Endothelial cell of umbilical vein (primary cell): ENCODE measurements at regions not wholly inside any gene's neighbourhood (a gene's known extent, or its start where the extent isn't known, plus 50 kb on each side); places are given as distances from the start of the nearest gene placed in this dataset.

Experiments used
- BruUV-seq: library from RNA; stranded (reverse); fragments of 400-500 nt; replicated peaks from 2 replicates; lab custom pipeline; 2021; lab: Mats Ljungman, UMichigan
- CTCF ChIA-PET: fragments of 300-600, 350-600 bp; sonication (Branson Sonifier 250); formaldehyde crosslinking; loops from one replicate; lab custom pipeline; 2021; ENCODE audit warnings: antibody characterized with exemption, inconsistent platforms; lab: Charles Lee
- POLR2A ChIA-PET: fragments of 300-600, 350-600 bp; sonication (Branson Sonifier 250); formaldehyde crosslinking; loops from one replicate; lab custom pipeline; 2021; ENCODE audit warnings: antibody characterized with exemption, inconsistent platforms; lab: Charles Lee
- DNase-seq: peaks from one replicate; pipeline ENCODE4 v3.0.0-alpha.2; 2011; ENCODE audit warnings: low read depth, low spot score
- FAIRE-seq: peaks from 2 replicates; lab custom pipeline; 2011; peaks lifted over from hg19 to GRCh38; lab: Jason Lieb, UNC
- H2AFZ ChIP-seq: 2 replicates; pipeline ENCODE4 v1.6.0; 2012; ENCODE audit warnings: low read depth, low read length, control low read depth, inconsistent platforms
- H3K27ac ChIP-seq: 2 replicates; pipeline ENCODE4 v1.5.1; 2011; ENCODE audit warnings: low read depth, mild to moderate bottlenecking, control low read depth, low read length, moderate library complexity; ENCODE audit not compliant: insufficient read depth
- H3K27me3 ChIP-seq, 2 experiments: 2 replicates each; pipeline versions ENCODE4 v1.6.0 to v1.6.1; 2011; ENCODE audit warnings: low read length in 2 of 2, mixed read lengths in 1 of 2; ENCODE audit not compliant: control insufficient read depth in 2 of 2, insufficient read depth in 2 of 2
- H3K36me3 ChIP-seq, 2 experiments: 2 replicates in 1 of 2; 3 replicates in 1 of 2; pipeline ENCODE4 v1.5.1; 2011; ENCODE audit warnings: low read length in 2 of 2, mild to moderate bottlenecking in 1 of 2, moderate library complexity in 1 of 2; ENCODE audit not compliant: control insufficient read depth in 2 of 2, insufficient read depth in 2 of 2; ENCODE audit errors: extremely low read depth in 1 of 2
- H3K4me1 ChIP-seq: 3 replicates; pipeline ENCODE4 v1.5.1; 2011; ENCODE audit warnings: mild to moderate bottlenecking, low read length; ENCODE audit not compliant: control insufficient read depth, insufficient read depth; ENCODE audit errors: extremely low read depth
- H3K4me2 ChIP-seq: 2 replicates; pipeline ENCODE4 v1.6.1; 2011; ENCODE audit warnings: low read length, control low read depth, mixed read lengths; ENCODE audit not compliant: insufficient read depth
- H3K4me3 ChIP-seq, 3 experiments: fragments of 200-600 bp in 1 of 3; sonication (generic), shearing (Covaris generic) in 1 of 3; replicated peaks in 1 of 3; 2 replicates each; pipeline ENCODE4 v1.5.1; 2011 to 2016; ENCODE audit warnings: control low read depth in 3 of 3, low read length in 3 of 3, mild to moderate bottlenecking in 2 of 3, inconsistent platforms in 1 of 3, low read depth in 1 of 3, moderate library complexity in 1 of 3; ENCODE audit not compliant: insufficient read depth in 1 of 3
- H3K79me2 ChIP-seq: 2 replicates; pipeline ENCODE4 v1.6.0; 2012; ENCODE audit warnings: low read length, inconsistent platforms; ENCODE audit not compliant: control insufficient read depth, insufficient read depth
- H3K9ac ChIP-seq: replicated peaks from 2 replicates; pipeline ENCODE3; 2011; ENCODE audit warnings: low read length, control low read depth; ENCODE audit not compliant: insufficient read depth; ENCODE audit errors: extremely low read depth
- H3K9me1 ChIP-seq: replicated peaks from 3 replicates; pipeline ENCODE4 v1.6.0; 2011; ENCODE audit warnings: mild to moderate bottlenecking, low read length; ENCODE audit not compliant: control insufficient read depth, insufficient read depth; ENCODE audit errors: extremely low read depth
- H3K9me3 ChIP-seq: replicated peaks from 2 replicates; pipeline ENCODE4 v1.5.1; 2012; ENCODE audit warnings: low read length, inconsistent platforms; ENCODE audit not compliant: control insufficient read depth, insufficient read depth
- H4K20me1 ChIP-seq: replicated peaks from 2 replicates; pipeline ENCODE3; 2011; ENCODE audit warnings: mild to moderate bottlenecking, low read length; ENCODE audit not compliant: control insufficient read depth, insufficient read depth; ENCODE audit errors: extremely low read depth
- EZH2 ChIP-seq: IDR thresholded peaks from 2 replicates; pipeline ENCODE4 v1.6.1; 2012; ENCODE audit warnings: borderline replicate concordance, low read depth, mild to moderate bottlenecking, moderate library complexity, low read length, inconsistent platforms; ENCODE audit not compliant: severe bottlenecking
- FOS ChIP-seq: IDR thresholded peaks from 2 replicates; pipeline ENCODE4 v1.6.1; 2011; ENCODE audit warnings: mild to moderate bottlenecking, low read length, moderate library complexity, borderline replicate concordance; ENCODE audit not compliant: insufficient read depth
- GATA2 ChIP-seq: IDR thresholded peaks from 2 replicates; pipeline ENCODE4 v1.7.0; 2011; ENCODE audit warnings: low read depth, mild to moderate bottlenecking, moderate library complexity, mixed read lengths, low read length; ENCODE audit not compliant: insufficient read length, insufficient read depth
- JUN ChIP-seq: IDR thresholded peaks from 2 replicates; pipeline ENCODE4 v1.6.1; 2011; ENCODE audit warnings: borderline replicate concordance, low read depth; ENCODE audit not compliant: insufficient read length, insufficient read depth
- MYC ChIP-seq: IDR thresholded peaks from one replicate; pipeline ENCODE4 v1.6.1; 2011; ENCODE audit warnings: mild to moderate bottlenecking, low read depth, low read length
- POLR2A ChIP-seq: IDR thresholded peaks from 2 replicates; pipeline ENCODE4 v1.6.1; 2012; ENCODE audit warnings: low read depth, mild to moderate bottlenecking, control low read depth, low read length
- POLR2AphosphoS5 ChIP-seq: IDR thresholded peaks from 2 replicates; pipeline ENCODE4 v1.6.1; 2012; ENCODE audit warnings: low read depth, mild to moderate bottlenecking, control low read depth, low read length, moderate library complexity; ENCODE audit not compliant: insufficient read depth
- dilution Hi-C: fragments of 300-500 bp; cut with MboI; formaldehyde crosslinking; loops from one replicate; pipeline ENCODE4 v1.15.0; 2019; ENCODE audit warnings: low sequenced_read_pairs; ENCODE audit not compliant: extremely low pct_ligation_motif_present
- intact Hi-C: fragments of 100-400 bp; cut with micrococcal nuclease; formaldehyde crosslinking; loops from one replicate; pipeline ENCODE4 v1.10.0; 2022
- TF ChIP-seq, protein P1 (sequence below), 2 donors: IDR thresholded peaks; 1 replicate in 1 of 2; 2 replicates in 1 of 2; pipeline ENCODE4 v1.5.1; 2011; ENCODE audit warnings: low read length in 2 of 2, mild to moderate bottlenecking in 2 of 2, moderate library complexity in 2 of 2, control low read depth in 1 of 2, inconsistent platforms in 1 of 2, low read depth in 1 of 2; ENCODE audit not compliant: insufficient read depth in 1 of 2; ENCODE audit errors: extremely low read depth in 1 of 2
- TF ChIP-seq, protein P2 (sequence below): IDR thresholded peaks from 2 replicates; pipeline ENCODE4 v1.6.1; 2011; ENCODE audit not compliant: insufficient read depth, insufficient read length

DNA sequence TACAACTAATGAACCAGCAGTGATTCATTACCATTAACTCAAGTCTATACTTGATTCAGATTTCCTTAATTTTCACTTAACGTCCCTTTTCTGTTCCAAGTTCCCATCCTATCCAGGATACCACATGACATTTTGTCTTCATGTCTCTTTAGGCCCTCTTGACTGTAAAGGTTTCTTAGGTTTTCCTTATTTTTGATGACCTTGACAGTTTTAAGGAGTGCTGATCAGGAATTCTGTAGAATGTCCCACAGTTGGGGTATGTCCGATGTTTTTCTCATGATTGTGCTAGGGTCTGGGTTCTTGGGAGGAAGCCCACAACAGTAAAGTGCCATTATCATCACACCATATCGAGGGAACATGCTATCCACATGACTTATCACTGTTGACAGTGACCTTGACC is 162.7 kb downstream of the PTPN20 start:
- Histone ChIP-seq H3K9me3 (no peaks in the 10 kb centered on the region), H3K9me1 (no peaks in the 10 kb centered on the region), H3K4me1 (no peaks in the 10 kb centered on the region), H3K36me3 (no peaks in the 10 kb centered on the region), H4K20me1 (no peaks in the 10 kb centered on the region), H3K27me3 (no peaks in the 10 kb centered on the region), H3K4me3 (no peak overlapping the region), H3K27ac (no peak overlapping the region), H3K79me2 (no peaks in the 10 kb centered on the region), H3K4me2 (no peak overlapping the region), H3K9ac (no peak overlapping the region), H2AFZ (no peak overlapping the region)
- CTCF ChIA-PET, result no interaction called here
- POLR2A ChIA-PET, result no interaction called here
- BruUV-seq, result no TSS peak
- intact Hi-C loops, result no loop called here
- DNase-seq (no peak), FAIRE-seq (no peak)
- TF ChIP-seq POLR2AphosphoS5 (no peak), JUN (no peak), POLR2A (no peak), FOS (no peak), EZH2 (no peak), GATA2 (no peak), MYC (no peak)
- TF ChIP-seq, protein P1, sequence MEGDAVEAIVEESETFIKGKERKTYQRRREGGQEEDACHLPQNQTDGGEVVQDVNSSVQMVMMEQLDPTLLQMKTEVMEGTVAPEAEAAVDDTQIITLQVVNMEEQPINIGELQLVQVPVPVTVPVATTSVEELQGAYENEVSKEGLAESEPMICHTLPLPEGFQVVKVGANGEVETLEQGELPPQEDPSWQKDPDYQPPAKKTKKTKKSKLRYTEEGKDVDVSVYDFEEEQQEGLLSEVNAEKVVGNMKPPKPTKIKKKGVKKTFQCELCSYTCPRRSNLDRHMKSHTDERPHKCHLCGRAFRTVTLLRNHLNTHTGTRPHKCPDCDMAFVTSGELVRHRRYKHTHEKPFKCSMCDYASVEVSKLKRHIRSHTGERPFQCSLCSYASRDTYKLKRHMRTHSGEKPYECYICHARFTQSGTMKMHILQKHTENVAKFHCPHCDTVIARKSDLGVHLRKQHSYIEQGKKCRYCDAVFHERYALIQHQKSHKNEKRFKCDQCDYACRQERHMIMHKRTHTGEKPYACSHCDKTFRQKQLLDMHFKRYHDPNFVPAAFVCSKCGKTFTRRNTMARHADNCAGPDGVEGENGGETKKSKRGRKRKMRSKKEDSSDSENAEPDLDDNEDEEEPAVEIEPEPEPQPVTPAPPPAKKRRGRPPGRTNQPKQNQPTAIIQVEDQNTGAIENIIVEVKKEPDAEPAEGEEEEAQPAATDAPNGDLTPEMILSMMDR (IDR thresholded peaks at IDR 0.05; ENCODE audit: extremely low read depth in 1 of 2, insufficient read depth in 1 of 2, low read depth in 1 of 2, low read length in 2 of 2), result no peak
- TF ChIP-seq, protein P2, sequence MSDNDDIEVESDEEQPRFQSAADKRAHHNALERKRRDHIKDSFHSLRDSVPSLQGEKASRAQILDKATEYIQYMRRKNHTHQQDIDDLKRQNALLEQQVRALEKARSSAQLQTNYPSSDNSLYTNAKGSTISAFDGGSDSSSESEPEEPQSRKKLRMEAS, result no peak
- dilution Hi-C loops, result no loop called here
